ENCODE measurements at regions not wholly inside any gene's neighbourhood (a gene's known extent, or its start where the extent isn't known, plus 50 kb on each side); places are given as distances from the start of the nearest gene placed in this dataset.

DNA sequence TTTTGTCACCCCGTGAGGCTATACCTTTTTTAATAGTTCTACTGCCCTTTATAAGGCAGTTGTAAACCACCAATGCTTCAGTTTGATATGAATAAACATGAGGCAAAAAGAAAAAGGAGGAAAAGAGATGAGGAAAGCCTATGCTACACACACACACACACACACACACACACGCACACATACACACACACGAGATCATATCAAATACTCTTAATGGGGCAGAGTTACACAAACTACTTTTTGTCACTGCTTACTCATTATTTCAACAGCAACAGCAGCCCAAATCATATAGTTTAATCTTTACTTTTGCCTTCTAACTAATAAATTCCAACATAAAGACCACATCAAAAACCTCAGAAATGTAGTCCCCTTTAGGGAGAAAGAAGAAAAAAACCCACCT is 116.8 kb upstream of the PAM start:
- Histone ChIP-seq H3K9me2 (ENCODE audit: insufficient read depth, low read length) (no peaks in the 10 kb centered on the region), H3K27ac (ENCODE audit: low read length) (no peak overlapping the region), H2AFZ (ENCODE audit: low read depth, low read length) (no peak overlapping the region), H3K9ac (ENCODE audit: low read length) (no peak overlapping the region), H3K79me2 (replicated peaks; ENCODE audit: insufficient read depth, low read length) (no peaks in the 10 kb centered on the region), H3F3A (ENCODE audit: insufficient read depth, low read length, poor library complexity, severe bottlenecking) (no peaks in the 10 kb centered on the region), H3K4me2 (ENCODE audit: low read length) (no peak overlapping the region), H3K27me3 (ENCODE audit: insufficient read depth, low read depth, low read length) (no peaks in the 10 kb centered on the region), H3K36me3 (ENCODE audit: insufficient read depth, low read length) (no peaks in the 10 kb centered on the region), H4K20me1 (ENCODE audit: insufficient read depth) (no peaks in the 10 kb centered on the region), H3K4me3 (ENCODE audit: low read length) (no peak overlapping the region), H3K9me3 (ENCODE audit: low read length) (no peaks in the 10 kb centered on the region)
- TF ChIP-seq RAD21 (conservative IDR thresholded peaks at IDR 0.05) (no peak), EZH2 (IDR thresholded peaks at IDR 0.05; ENCODE audit: borderline replicate concordance, insufficient read depth, low read length, poor library complexity, severe bottlenecking) (no peak), MXI1 (conservative IDR thresholded peaks at IDR 0.05; ENCODE audit: poor library complexity, severe bottlenecking) (no peak), EP300 (conservative IDR thresholded peaks at IDR 0.05; ENCODE audit: poor library complexity, severe bottlenecking) (no peak), POLR2AphosphoS5 (IDR thresholded peaks at IDR 0.05) (no peak), SMC3 (conservative IDR thresholded peaks at IDR 0.05; ENCODE audit: poor library complexity) (no peak), TAF1 (IDR thresholded peaks at IDR 0.05; ENCODE audit: low read depth) (no peak)
- TF ChIP-seq, protein P1, sequence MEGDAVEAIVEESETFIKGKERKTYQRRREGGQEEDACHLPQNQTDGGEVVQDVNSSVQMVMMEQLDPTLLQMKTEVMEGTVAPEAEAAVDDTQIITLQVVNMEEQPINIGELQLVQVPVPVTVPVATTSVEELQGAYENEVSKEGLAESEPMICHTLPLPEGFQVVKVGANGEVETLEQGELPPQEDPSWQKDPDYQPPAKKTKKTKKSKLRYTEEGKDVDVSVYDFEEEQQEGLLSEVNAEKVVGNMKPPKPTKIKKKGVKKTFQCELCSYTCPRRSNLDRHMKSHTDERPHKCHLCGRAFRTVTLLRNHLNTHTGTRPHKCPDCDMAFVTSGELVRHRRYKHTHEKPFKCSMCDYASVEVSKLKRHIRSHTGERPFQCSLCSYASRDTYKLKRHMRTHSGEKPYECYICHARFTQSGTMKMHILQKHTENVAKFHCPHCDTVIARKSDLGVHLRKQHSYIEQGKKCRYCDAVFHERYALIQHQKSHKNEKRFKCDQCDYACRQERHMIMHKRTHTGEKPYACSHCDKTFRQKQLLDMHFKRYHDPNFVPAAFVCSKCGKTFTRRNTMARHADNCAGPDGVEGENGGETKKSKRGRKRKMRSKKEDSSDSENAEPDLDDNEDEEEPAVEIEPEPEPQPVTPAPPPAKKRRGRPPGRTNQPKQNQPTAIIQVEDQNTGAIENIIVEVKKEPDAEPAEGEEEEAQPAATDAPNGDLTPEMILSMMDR (IDR thresholded peaks at IDR 0.05; ENCODE audit: poor library complexity, severe bottlenecking), result no peak
- TF ChIP-seq, protein P2, sequence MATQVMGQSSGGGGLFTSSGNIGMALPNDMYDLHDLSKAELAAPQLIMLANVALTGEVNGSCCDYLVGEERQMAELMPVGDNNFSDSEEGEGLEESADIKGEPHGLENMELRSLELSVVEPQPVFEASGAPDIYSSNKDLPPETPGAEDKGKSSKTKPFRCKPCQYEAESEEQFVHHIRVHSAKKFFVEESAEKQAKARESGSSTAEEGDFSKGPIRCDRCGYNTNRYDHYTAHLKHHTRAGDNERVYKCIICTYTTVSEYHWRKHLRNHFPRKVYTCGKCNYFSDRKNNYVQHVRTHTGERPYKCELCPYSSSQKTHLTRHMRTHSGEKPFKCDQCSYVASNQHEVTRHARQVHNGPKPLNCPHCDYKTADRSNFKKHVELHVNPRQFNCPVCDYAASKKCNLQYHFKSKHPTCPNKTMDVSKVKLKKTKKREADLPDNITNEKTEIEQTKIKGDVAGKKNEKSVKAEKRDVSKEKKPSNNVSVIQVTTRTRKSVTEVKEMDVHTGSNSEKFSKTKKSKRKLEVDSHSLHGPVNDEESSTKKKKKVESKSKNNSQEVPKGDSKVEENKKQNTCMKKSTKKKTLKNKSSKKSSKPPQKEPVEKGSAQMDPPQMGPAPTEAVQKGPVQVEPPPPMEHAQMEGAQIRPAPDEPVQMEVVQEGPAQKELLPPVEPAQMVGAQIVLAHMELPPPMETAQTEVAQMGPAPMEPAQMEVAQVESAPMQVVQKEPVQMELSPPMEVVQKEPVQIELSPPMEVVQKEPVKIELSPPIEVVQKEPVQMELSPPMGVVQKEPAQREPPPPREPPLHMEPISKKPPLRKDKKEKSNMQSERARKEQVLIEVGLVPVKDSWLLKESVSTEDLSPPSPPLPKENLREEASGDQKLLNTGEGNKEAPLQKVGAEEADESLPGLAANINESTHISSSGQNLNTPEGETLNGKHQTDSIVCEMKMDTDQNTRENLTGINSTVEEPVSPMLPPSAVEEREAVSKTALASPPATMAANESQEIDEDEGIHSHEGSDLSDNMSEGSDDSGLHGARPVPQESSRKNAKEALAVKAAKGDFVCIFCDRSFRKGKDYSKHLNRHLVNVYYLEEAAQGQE (IDR thresholded peaks at IDR 0.05; ENCODE audit: borderline replicate concordance), result no peak

DNA sequence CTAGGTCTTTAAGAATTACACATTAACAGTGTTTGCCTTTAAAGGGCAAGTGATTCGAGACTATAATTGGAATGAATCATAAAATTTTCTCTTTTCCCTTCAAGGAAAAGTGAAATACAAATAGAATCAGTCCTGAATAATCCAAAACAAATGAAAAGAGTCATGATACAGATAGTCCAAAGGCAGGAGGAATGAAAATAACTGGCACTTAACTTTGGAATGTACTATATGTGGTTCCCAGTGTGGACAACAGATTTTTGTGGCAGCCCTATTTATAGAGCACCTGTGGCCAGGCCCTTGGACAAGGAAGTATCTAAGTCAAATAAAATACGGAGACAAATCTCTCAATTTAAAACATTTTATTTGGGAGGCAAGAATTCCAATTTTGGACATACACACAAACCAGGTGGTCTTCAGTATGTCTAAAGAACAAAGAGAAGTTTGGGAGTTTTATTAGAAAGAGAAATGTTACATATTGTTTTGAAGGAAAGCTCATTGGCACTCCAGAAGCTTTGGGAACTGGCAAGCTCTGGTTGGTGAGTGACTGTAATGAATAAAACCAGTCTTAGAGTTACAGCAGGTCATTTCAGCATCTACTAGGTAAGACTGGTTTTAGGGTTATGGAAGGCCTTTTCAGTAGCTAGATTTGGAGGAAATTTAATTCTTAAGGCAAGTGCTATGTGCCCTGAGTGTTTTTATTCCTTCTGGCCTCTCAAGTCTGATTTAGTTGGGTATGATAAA is 116.0 kb upstream of the PAM start:
- no peak overlapping the region for H2AFZ ChIP-seq (ENCODE audit: low read depth, low read length)
- H3K9ac ChIP-seq (ENCODE audit: low read length), result no peak overlapping the region
- H3K4me3 ChIP-seq (ENCODE audit: low read length), result no peak overlapping the region
- H3K27ac ChIP-seq (ENCODE audit: low read length), result no peak overlapping the region
- no peaks in the 10 kb centered on the region for H4K20me1 ChIP-seq (ENCODE audit: insufficient read depth)
- no peaks in the 10 kb centered on the region for H3F3A ChIP-seq (ENCODE audit: insufficient read depth, low read length, poor library complexity, severe bottlenecking)
- H3K27me3 ChIP-seq (ENCODE audit: insufficient read depth, low read depth, low read length), result no peaks in the 10 kb centered on the region
- H3K9me2 ChIP-seq (ENCODE audit: insufficient read depth, low read length), result no peaks in the 10 kb centered on the region
- no peaks in the 10 kb centered on the region for H3K36me3 ChIP-seq (ENCODE audit: insufficient read depth, low read length)
- no peak overlapping the region for H3K4me2 ChIP-seq (ENCODE audit: low read length)
- no peaks in the 10 kb centered on the region for H3K9me3 ChIP-seq (ENCODE audit: low read length)
- no peaks in the 10 kb centered on the region for H3K79me2 ChIP-seq (replicated peaks; ENCODE audit: insufficient read depth, low read length)
- TF ChIP-seq RAD21 (conservative IDR thresholded peaks at IDR 0.05) (no peak), EZH2 (IDR thresholded peaks at IDR 0.05; ENCODE audit: borderline replicate concordance, insufficient read depth, low read length, poor library complexity, severe bottlenecking) (no peak), TAF1 (IDR thresholded peaks at IDR 0.05; ENCODE audit: low read depth) (no peak), EP300 (conservative IDR thresholded peaks at IDR 0.05; ENCODE audit: poor library complexity, severe bottlenecking) (no peak)
